H1 (cell line): ENCODE measurements at regions not wholly inside any gene's neighbourhood (a gene's known extent, or its start where the extent isn't known, plus 50 kb on each side); places are given as distances from the start of the nearest gene placed in this dataset.

Experiments used
- BRCA1 ChIP-seq: IDR thresholded peaks from 2 replicates; pipeline ENCODE4 v1.6.1; 2012; ENCODE audit warnings: low read depth, low read length, improper control_type of control experiment
- CTCF ChIP-seq, 3 experiments: IDR thresholded peaks; 1 replicate in 2 of 3; 2 replicates in 1 of 3; pipeline versions ENCODE4 v1.5.1 to v1.6.1; 2011; ENCODE audit warnings: low read length in 3 of 3, mild to moderate bottlenecking in 3 of 3, inconsistent platforms in 2 of 3, low read depth in 1 of 3, moderate library complexity in 1 of 3; ENCODE audit not compliant: insufficient read depth in 1 of 3; ENCODE audit errors: control extremely low read depth in 1 of 3
- JUND ChIP-seq: IDR thresholded peaks from 2 replicates; pipeline ENCODE4 v1.6.1; 2011; ENCODE audit warnings: mild to moderate bottlenecking, improper control_type of control experiment, low read length
- KDM1A ChIP-seq: fragments of 200-600, 300-600 bp; sonication (generic); IDR thresholded peaks from 2 replicates; pipeline ENCODE4 v1.7.1; 2016; ENCODE audit warnings: mild to moderate bottlenecking, low read length, borderline replicate concordance
- MAX ChIP-seq: IDR thresholded peaks from 2 replicates; pipeline ENCODE4 v1.6.1; 2012; ENCODE audit warnings: inconsistent platforms
- NRF1 ChIP-seq: IDR thresholded peaks from 2 replicates; pipeline ENCODE4 v1.6.1; 2011; ENCODE audit warnings: mild to moderate bottlenecking, low read depth, low read length, improper control_type of control experiment
- RBBP5 ChIP-seq: IDR thresholded peaks from 2 replicates; pipeline ENCODE4 v1.7.1; 2012; ENCODE audit warnings: low read depth, mild to moderate bottlenecking, inconsistent platforms, low read length, moderate library complexity, borderline replicate concordance
- TAF1 ChIP-seq: IDR thresholded peaks from 2 replicates; pipeline ENCODE4 v1.6.1; 2011; ENCODE audit warnings: mild to moderate bottlenecking, low read depth, low read length
- YY1 ChIP-seq: IDR thresholded peaks from 2 replicates; pipeline ENCODE4 v1.6.1; 2011; ENCODE audit warnings: low read depth, mild to moderate bottlenecking, low read length
- ZNF274 ChIP-seq: IDR thresholded peaks from 2 replicates; pipeline ENCODE4 v1.7.0; 2012; ENCODE audit warnings: low read length, borderline replicate concordance; ENCODE audit errors: extremely low read depth

GRCh38 chr4:137293281-137293680 lies 239.0 kb downstream of the PCDH18 start:
- no peak for TF ChIP-seq CTCF (IDR thresholded peaks at IDR 0.05; ENCODE audit: control extremely low read depth in 1 of 3, insufficient read depth in 1 of 3, low read depth in 1 of 3, low read length in 3 of 3)
- TF ChIP-seq BRCA1: no peak
- no peak for TF ChIP-seq NRF1
- no peak for TF ChIP-seq ZNF274
- TF ChIP-seq TAF1: no peak
- TF ChIP-seq YY1: no peak
- TF ChIP-seq RBBP5: no peak
- TF ChIP-seq KDM1A: no peak
- TF ChIP-seq MAX: no peak
- TF ChIP-seq JUND: no peak
